ENCODE measurements at regions not wholly inside any gene's neighbourhood (a gene's known extent, or its start where the extent isn't known, plus 50 kb on each side); places are given as distances from the start of the nearest gene placed in this dataset.
"Not testable (repeated sequence)": the region's sequence is repeated elsewhere in the genome, so short reads cannot be mapped to it uniquely, and the experiment has no call there.

DNA sequence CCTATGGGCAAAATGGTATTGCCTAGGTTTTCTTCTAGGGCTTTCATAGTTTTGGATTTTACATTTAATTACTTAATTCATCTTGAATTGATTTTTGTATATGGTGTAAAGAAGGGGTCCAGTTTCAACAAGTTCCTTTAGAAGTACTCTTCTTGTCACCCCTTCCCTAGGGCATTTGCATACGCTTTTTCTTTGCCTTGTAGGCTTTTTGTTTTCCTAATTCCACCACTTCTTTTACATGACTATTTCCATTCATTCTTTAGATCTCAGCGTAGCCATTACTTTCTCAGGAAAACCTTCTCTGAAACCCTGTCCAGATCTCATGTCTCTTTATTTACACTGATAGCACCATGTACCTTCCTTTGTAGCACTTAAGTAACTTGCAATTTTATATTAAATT is 648.6 kb downstream of the XPNPEP1 start:
- no peak for DNase-seq

DNA sequence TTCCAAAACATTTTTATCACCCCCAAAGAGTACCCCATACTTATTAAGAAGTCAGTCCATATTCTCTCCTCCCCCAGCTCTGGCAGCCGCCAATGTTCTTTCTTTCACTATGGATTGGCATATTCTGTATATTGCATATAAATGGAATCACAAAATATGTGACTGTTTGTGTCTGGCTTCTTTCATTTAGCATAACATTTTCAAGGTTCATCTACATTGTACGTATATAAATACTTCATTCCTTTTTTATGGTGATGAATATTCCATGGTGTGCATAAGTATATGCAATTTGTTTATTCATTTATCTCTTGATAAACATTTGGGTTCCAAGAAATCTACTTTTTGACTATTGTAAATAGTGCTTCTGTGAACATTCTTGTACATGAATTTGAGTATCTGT is 653.1 kb downstream of the XPNPEP1 start:
- DNase-seq = no peak

DNA sequence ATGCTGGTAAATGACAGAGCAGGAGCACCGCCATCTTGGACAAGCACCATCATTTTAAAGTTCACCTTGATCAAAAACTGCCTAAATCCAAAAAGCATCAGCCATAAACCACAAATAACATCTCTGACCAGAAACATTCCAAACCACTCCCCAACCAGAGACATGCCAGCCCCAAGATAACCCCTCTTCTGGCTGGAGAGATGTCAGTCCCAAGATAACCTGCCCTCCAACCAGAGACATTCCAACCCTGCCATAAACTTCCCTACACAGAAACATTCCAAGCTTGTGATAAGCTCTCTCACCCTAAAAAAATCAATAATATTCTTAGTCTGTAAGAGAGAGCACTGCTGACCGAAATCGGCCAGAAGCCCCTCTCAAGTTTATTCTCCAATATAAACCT is 659.3 kb downstream of the XPNPEP1 start:
- DNase-seq = no peak

DNA sequence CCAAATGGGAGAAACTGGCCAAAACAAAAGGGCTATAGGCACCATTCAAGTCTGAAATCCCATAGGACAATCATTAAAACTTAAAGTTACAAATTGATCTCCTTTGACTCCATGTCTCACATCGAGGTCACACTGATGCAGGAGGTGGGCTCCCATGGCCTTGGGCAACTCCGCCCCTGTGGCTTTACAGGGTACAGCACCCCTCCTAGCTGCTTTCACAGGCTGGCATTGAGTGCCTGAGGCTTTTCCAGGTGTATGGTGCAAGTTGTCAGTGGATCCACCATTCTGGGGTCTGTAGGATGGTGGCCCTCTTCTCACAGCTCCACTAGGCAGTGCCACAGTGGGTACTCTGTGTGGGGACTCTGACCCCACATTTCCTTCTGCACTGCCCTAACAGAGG is 662.1 kb downstream of the XPNPEP1 start:
- no peak for DNase-seq

DNA sequence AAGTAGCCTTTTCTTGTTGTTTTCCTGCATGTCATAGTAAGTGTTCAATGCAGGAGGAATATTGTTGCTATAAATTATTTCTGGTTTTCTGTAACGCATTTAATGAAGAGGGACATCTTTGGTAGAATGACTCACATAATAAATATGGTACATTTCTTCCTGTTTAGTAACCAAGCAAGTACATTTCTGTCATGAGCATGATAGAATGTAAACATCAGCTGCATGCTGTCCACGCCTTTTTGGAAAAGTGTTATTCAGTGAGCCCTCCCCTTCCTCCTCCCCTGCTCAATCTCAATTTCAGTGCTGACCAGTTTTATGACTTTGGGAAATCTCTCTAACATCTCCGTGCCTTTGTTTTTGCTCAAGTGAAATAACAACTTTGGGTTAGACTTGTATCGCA is 664.0 kb downstream of the XPNPEP1 start:
- peak; percentile 17 for DNase-seq

DNA sequence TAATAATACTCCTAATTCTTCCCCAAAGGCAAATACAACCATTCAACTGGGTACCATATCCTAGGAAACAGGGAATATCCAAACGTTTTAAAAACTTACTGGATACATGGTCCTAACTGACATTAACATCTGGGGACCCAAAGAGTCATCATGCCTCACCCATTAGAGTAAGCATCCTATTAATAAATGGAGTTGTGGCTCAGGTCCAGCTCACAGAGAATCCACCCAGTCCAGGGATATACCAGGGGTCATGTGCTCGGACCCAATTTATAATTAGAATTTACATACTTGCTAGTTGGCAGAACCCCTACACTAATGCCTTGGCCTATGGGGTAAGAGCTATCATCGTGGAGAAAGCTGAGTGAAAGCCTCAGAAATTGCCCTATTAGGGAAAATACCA is 670.0 kb downstream of the XPNPEP1 start:
- DNase-seq = no peak

DNA sequence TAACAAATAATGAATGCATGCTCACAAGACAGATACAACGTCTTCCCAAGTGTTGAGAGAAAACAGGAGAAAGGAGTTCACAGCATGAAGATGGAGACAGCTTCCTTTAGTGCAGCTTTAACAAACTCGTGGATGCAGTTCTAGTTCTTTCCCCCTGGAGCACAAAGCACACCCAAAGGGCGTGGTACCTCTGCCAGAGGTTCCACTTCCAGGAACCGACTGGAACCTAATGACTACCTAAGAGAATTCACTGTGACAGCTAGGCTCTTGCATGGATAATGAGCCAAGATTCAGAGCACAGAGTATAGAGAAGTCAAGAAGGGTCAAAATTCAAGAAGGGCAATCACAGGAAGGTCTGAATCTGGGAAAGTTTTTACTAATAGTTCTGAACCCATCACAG is 673.2 kb downstream of the XPNPEP1 start:
- DNase-seq = no peak

DNA sequence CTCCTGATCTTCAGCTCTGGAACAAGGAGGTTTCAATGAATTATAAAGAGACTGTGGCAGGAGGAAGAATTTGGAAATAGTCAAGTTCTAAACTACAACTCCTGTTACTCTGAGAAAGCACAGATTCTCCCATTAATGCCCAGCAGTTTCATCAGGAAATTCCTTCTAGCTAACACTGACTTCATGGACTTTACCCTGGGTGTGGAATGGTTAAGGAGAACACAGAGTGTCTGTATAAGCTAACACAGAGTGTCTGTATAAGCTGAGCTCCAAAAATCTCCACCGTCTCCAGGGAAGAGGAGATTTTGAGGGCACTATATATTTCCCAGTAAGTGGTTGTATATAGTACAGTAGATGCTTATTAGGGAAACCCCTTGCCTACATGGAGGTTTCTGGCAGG is 675.5 kb downstream of the XPNPEP1 start:
- DNase-seq = no peak

DNA sequence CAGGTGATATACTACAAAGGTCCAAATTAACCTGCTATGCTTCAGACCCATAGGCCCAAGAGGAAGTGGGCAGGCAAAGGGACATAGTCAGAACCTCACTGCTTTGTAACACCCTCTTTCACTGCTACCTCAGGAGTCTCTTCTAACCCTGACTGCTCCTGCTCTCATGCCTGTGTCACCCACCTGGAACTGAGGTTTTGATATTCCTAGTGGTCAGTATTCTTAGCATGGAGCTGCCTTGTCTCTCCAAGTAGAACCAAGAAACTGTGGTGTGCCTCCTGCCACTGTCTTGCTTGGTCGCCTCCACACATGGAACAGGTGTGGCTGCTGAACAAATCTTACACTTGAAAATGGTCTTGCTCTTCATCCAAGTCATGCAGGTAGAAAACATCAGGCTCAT is 677.5 kb downstream of the XPNPEP1 start:
- no peak for DNase-seq

DNA sequence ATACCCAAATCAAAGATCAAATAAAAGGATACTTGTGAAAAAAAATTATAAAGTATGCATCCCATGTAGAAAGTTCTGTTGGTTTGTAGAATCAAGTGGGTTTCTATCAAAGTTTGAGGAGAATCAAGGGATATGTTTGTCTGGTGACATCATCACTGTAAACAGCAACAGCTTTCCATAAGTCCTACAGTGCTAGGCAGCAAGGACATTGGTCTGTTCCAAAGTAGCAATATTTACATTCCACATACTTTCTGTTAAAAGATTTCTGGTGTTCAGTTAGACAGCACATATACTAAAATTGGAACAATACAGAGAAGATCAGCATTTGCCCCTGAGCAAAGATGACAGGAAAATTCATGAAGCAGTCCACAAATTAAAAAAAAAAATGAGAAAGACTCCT is 683.9 kb downstream of the XPNPEP1 start:
- DNase-seq = no peak

DNA sequence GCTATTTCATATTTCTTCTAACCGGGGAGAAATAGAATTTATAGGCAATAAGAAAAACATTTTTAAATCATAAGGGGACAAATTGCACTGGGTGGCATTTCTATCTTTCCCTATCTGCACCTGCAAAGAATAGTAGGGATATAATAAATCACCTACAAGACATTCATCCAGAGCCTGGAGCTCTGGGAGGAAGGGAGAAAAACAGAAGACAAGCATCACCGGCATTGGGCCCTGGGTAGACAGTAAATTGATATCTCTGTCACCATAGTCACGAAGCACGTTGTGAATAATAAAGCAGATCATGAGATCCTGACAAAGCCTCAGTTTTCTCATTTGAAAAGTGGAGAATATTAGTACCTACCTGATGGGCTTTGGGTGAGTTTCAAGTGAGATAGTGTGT is 685.6 kb downstream of the XPNPEP1 start:
- no peak for DNase-seq

DNA sequence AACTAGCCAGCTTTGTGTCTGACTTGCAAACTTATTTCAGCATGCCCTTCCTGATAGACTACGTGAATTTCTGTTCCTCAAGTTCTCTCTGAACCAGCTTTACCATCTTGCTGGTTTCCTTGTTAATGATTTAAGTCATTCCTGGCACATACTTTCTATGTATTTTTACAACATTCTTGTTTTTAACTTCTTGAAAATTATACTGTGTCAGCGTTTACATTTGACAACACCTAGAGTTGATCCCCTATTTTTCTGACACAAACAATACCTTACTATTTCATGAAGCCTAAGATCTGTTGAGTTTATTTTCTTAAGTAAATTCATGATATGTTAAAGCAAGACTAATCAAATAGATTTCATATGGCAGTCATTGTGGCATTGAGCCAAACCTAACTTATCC is 686.3 kb downstream of the XPNPEP1 start:
- DNase-seq = no peak

DNA sequence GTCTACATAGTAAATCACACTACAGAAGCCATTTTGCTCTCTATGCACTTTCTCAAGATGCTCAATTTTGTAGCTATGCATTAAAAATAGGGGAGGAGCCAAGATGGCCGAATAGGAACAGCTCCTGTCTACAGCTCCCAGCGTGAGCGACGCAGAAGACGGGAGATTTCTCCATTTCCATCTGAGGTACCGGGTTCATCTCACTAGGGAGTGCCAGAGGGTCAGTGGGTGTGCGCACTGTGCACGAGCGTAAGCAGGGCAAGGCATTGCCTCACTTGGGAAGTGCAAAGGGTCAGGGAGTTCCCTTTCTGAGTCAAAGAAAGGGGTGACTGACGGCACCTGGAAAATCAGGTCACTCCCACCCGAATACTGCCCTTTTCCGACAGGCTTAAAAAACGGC is 699.8 kb downstream of the XPNPEP1 start:
- DNase-seq = not testable (repeated sequence)

DNA sequence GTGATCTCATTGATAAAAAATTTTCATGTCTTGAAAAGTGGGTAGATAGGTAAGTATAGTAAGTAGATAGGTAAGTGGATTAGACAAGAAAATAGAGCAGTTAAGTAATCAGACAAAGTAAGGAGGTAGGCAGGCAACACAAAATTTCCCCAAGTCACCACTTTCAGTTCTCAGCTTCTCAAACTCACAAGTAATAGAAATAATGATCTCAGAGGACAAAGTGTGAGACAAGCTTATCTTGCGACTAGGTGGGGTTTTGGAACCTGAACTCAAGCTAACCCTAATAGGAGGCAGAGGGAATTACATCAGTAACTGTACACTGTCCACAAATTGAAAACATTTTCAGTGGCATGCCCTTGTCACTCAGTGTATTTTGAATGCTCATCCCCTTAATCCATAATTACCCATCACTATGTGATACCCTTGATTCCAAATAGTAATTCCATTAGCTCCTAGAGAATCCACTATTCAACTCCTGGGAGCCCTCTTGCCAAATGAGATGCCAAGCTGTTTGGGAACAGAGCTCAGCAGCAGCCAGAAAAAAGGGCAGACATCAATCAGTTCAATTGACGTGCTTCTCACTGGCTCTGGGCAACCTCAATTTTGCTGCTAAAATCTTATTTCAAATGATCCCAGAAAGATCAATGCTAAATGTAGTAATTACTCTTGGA is 703.2 kb downstream of the XPNPEP1 start:
- no peak for DNase-seq

DNA sequence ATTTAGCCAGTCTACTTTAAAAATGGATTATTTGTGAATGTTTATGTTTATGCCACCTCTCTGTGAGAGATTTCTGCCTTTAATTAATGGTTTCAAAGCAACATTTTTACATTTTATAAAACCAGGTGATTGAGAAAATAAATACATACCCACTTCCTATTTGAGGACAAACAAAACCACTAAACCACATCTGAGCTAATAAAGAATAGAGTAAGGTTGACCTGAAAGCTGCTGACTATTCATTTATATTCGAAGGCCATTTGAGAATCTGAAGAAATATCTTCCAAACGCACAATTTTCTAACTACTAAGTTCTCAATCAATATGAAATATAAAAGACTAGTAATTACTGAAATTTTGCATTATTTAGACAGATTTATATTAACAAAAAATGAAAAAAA is 705.1 kb downstream of the XPNPEP1 start:
- no peak for DNase-seq

DNA sequence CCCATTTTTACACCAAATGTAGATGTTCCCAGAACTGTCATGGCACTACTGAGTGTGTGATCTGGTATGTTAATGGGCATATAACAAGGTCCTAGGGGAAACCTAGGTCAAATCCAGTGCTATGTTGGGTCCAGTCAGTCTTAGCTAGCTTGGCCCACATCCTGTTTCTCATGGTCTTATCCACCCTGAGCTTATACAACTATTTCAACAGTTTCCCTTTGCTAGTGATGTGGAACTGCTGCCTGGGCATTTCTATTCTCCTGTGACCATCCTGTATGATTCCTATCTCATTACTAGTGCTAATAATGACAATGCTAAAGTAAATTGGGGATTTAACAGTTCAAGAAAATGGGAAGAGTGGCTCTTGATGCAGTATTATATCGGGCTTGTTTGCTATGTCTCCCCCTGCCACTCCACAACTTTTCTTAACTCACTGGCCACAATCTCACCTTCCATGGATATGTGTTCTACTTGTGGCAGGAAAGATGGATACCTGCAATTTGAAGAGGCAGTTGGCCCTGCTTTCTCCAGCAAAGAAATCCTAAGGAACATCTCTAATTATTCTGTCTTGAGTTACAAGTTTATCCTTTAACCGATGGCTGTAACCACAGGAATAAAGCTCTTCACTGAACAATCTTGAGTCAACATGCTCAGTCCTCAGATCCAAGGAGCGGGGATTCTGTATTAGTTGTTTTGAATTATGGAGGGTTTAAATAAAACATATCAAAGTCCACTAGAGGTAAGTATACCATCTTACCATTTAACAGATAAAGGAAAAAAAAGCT is 707.8 kb downstream of the XPNPEP1 start:
- DNase-seq = no peak

DNA sequence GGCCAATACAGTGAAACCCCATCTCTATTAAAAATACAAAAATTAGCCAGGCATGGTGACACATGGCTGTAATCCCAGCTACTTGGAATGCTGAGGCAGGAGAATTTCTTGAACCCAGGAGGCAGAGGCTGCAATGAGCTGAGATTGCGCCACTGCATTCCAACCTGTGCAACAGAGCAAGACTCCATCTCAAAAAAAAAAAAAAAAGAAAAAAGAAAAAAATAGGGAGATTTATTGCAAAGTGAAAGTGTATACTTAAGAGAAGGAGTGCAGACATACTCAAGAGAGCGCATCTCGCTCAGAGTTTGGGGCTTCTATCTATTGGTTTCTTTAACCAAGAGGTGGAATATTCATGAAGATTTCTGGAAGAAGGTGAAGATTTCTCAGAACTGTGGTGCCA is 708.4 kb downstream of the XPNPEP1 start:
- not testable (repeated sequence) for DNase-seq

DNA sequence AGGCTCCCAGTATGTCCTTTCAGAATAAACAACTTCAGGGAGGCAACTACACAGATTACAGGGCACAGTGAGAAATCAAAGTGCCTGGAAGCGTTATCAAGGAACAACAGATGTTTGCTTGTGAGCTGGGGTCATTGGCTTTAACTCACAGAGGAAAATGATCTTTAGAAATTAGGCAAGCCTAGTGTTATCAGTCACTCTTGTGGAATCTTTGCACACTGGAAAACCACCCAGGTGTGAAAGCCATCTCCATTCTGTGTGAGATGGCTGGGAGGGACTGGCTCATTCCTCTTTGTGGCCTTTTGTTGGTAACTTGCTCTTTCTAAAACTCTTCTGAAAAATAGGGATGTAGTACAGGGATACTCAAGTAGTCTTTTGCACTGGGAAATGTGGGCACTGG is 716.0 kb downstream of the XPNPEP1 start:
- DNase-seq = no peak

DNA sequence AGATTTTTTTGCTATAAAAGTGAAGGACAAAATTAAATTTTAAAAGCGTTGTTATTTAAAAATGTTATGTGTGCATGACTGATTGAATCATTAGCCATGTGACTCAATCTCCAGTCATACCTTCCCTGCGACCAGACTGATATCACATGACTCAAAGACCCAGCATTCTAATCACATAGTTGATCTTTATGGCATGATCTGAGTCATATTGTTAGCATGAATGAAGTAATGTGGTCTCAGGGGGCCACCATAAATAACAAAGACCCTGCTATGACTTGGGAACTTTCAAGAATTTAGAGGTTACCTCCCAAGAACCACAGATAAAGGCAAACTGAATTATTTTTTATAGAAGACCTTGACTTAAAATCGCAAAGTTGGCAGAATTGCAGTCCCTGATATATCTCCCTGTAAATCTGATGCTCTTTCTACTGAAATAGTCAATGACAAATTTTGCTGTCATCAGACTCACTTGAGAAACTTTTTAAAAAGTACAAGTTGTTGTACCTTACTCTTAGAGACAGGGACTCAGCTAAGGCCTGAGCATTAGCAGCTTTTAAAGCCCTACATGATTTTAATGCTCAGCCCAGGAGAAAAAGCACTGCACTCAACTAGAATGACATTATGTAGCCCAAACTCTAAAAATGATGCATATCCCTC is 717.3 kb downstream of the XPNPEP1 start:
- peak; percentile 96 for DNase-seq

DNA sequence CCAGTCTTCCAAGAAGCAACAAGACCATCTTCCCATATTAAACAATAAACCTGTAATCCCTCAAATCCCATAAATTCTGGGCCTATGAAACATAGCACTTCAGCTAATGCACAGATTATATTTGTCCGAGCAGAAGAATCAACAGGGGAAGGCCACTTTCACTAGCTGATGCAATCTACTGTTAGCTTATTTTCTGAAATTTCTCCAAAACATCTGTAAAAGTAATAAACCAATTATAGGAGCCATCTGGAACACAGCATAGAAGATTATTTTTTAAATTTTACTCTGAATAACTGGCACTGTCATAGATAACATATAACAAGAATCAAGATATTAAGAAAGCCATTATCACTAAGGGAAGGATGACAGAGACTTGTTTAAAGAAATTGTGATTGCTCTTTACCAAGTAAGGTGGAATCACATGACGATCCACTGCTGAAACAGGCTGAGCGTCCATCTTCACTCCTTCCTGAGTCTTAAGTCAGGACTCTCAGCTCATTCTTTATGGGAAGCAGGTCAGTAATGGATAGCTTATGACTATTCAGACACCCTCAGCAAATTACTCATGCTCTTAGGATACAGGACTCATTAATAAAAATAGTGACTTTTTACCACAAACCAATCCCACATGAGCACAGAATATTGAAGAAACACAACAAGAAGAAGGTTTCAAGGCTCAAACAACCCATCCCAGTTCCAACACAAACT is 719.5 kb downstream of the XPNPEP1 start:
- DNase-seq = peak; percentile 75

DNA sequence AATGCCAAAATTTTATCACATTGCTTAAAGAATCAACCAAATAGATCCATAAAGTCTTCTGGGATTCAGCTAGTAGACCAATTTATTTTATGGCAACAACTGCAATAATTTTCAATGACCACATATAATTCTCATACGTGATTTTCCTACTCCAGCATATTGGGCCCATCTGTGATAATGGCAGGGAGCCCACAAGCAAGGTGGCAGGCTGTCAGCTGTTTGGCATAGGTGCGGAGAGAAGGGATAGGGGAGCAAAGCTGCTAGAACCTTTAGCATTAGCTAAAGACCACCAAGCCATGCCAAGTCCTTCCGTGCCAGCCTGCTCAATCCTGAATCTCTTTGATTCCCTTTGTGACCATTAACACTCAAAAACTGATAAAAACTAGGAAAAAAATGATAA is 721.2 kb downstream of the XPNPEP1 start:
- DNase-seq = no peak

DNA sequence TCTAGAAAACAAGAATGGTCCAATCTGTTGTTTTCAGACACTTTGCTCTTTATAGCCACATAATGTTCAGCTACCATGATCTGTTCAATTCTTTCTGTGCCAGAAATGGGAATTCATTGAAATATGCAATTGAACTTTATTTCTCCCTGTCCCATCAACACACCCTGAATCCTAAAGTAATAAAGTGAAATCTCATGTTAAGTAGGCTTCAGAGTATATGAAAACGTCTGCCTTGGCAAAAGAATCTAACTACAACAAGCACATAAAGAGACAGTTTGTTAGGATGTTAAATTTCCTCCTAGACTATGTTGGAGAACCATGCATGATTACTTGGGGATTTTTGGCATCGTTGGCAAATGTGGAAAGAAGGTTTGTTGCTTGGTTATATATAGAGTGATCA is 722.7 kb downstream of the XPNPEP1 start:
- no peak for DNase-seq

DNA sequence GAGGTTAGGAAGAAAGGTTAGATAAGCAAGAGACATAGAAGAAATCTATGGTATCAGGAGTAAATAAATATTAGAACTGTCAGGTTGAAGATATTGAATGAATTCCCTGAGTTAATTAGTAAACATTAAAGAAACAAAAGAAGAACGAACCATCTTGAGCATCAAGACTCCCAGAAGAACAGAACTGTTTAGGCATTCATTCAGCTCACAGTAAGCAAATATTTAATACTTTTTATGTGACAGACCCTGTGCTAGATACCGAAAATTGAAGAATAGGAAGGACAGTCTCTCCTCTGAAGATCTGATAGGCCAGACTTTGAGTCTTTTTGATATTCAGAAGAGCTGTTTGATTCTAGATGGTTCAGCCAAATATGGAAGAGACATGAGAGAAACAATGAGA is 731.5 kb downstream of the XPNPEP1 start:
- DNase-seq = no peak
